22Rv1 (cell line): ENCODE measurements at regions not wholly inside any gene's neighbourhood (a gene's known extent, or its start where the extent isn't known, plus 50 kb on each side); places are given as distances from the start of the nearest gene placed in this dataset.

Source experiments
- CTCF ChIP-seq: fragments of 450-650 bp; IDR thresholded peaks from 2 replicates; pipeline ENCODE4 v1.5.1; 2017; ENCODE audit warnings: mild to moderate bottlenecking
- ZFX ChIP-seq: fragments of 450-650 bp; IDR thresholded peaks from 2 replicates; pipeline ENCODE4 v1.6.1; 2017; ENCODE audit warnings: antibody characterized with exemption, borderline replicate concordance

- TF ChIP-seq CTCF (no peak), ZFX (no peak)
Measured at GRCh38 chr3:78414261-78414660, 1353.5 kb downstream of the ROBO1 start.
